Panc1 (cell line): ENCODE measurements at regions not wholly inside any gene's neighbourhood (a gene's known extent, or its start where the extent isn't known, plus 50 kb on each side); places are given as distances from the start of the nearest gene placed in this dataset.

Experiments used
- CTCF ChIP-seq: fragments of 450-650 bp; IDR thresholded peaks from 2 replicates; pipeline ENCODE4 v1.5.1; 2017; ENCODE audit warnings: mild to moderate bottlenecking
- POLR2AphosphoS5 ChIP-seq: IDR thresholded peaks from 2 replicates; pipeline ENCODE4 v1.6.1; 2012; ENCODE audit warnings: mild to moderate bottlenecking, low read depth, low read length, moderate library complexity
- REST ChIP-seq, 2 experiments: IDR thresholded peaks; 2 replicates each; pipeline ENCODE4 v1.6.1; 2011 to 2012; ENCODE audit warnings: low read depth in 2 of 2, control low read depth in 1 of 2, low read length in 1 of 2, mild to moderate bottlenecking in 1 of 2, moderate library complexity in 1 of 2; ENCODE audit not compliant: insufficient read depth in 1 of 2
- TCF7L2 ChIP-seq: IDR thresholded peaks from 2 replicates; pipeline ENCODE4 v1.6.1; 2011; ENCODE audit warnings: mild to moderate bottlenecking, low read depth, low read length, inconsistent platforms

GRCh38 chr9:4386819-4387218 is 87.0 kb upstream of the GLIS3 start:
- TF ChIP-seq CTCF (no peak), REST (IDR thresholded peaks at IDR 0.05; ENCODE audit: insufficient read depth in 1 of 2, low read depth in 2 of 2, low read length in 1 of 2) (no peak), TCF7L2 (no peak), POLR2AphosphoS5 (no peak)
